Fibroblast of lung (primary cell): ENCODE measurements at regions not wholly inside any gene's neighbourhood (a gene's known extent, or its start where the extent isn't known, plus 50 kb on each side); places are given as distances from the start of the nearest gene placed in this dataset.

ENCODE experiments used
- CTCF ChIP-seq, 2 donors: IDR thresholded peaks in 1 of 2; conservative IDR thresholded peaks in 1 of 2; 1 replicate in 1 of 2; 2 replicates in 1 of 2; pipeline ENCODE4 v1.5.1; 2011 to 2012; ENCODE audit warnings: low read length in 2 of 2, control low read depth in 1 of 2, inconsistent platforms in 1 of 2, low read depth in 1 of 2, mild to moderate bottlenecking in 1 of 2
- EZH2 ChIP-seq: IDR thresholded peaks from 2 replicates; pipeline ENCODE4 v1.5.1; 2012; ENCODE audit warnings: low read length, control low read depth, mild to moderate bottlenecking; ENCODE audit errors: missing control alignments

GRCh38 chr7:13130321-13130720 is 442.9 kb downstream of the ARL4A start:
- TF ChIP-seq CTCF (conservative IDR thresholded peaks at IDR 0.05 in 1 of 2, IDR thresholded peaks at IDR 0.05 in 1 of 2; ENCODE audit: low read depth in 1 of 2, low read length in 2 of 2) (no peak), EZH2 (no peak)
